Spleen (tissue), 11 donors: ENCODE measurements at regions not wholly inside any gene's neighbourhood (a gene's known extent, or its start where the extent isn't known, plus 50 kb on each side); places are given as distances from the start of the nearest gene placed in this dataset.
"Not testable (repeated sequence)": the region's sequence is repeated elsewhere in the genome, so short reads cannot be mapped to it uniquely, and the experiment has no call there.

ENCODE experiments used
- DNase-seq: peaks from one replicate; pipeline ENCODE4 v3.0.0-alpha.2; 2020
- H3K27ac ChIP-seq, 8 donors: fragments of 200-600 bp; sonication (generic) in 7 of 8; 1 replicate in 4 of 8; 2 replicates in 4 of 8; pipeline versions ENCODE4 v1.5.0 to v1.8.0; 2016 to 2021; ENCODE audit warnings: inconsistent platforms in 4 of 8, mild to moderate bottlenecking in 4 of 8, moderate library complexity in 1 of 8
- H3K27me3 ChIP-seq, 7 donors: fragments of 200-600 bp; sonication (generic) in 6 of 7; replicated peaks in 1 of 7; 1 replicate in 4 of 7; 2 replicates in 3 of 7; pipeline versions ENCODE4 v1.5.0 to v1.8.0; 2016 to 2021; ENCODE audit warnings: inconsistent platforms in 3 of 7, mild to moderate bottlenecking in 1 of 7
- H3K36me3 ChIP-seq, 6 donors: fragments of 200-600 bp; sonication (generic) in 5 of 6; 1 replicate in 4 of 6; 2 replicates in 2 of 6; pipeline versions ENCODE4 v1.5.0 to v1.8.0; 2016 to 2021; ENCODE audit warnings: inconsistent platforms in 2 of 6
- H3K4me1 ChIP-seq, 6 donors: fragments of 200-600 bp; sonication (generic) in 5 of 6; 1 replicate in 3 of 6; 2 replicates in 3 of 6; pipeline versions ENCODE4 v1.5.0 to v1.8.0; 2016 to 2021; ENCODE audit warnings: inconsistent platforms in 3 of 6
- H3K4me3 ChIP-seq, 8 donors: fragments of 200-600 bp; sonication (generic) in 7 of 8; 1 replicate in 4 of 8; 2 replicates in 4 of 8; pipeline versions ENCODE4 v1.5.0 to v1.8.0; 2016 to 2021; ENCODE audit warnings: inconsistent platforms in 4 of 8, mild to moderate bottlenecking in 4 of 8, moderate library complexity in 2 of 8
- H3K9me3 ChIP-seq, 8 donors: fragments of 200-600 bp; sonication (generic) in 7 of 8; 1 replicate in 4 of 8; 2 replicates in 4 of 8; pipeline versions ENCODE4 v1.5.0 to v1.8.0; 2016 to 2021; ENCODE audit warnings: inconsistent platforms in 4 of 8
- CTCF ChIP-seq, 11 experiments: fragments of 200-600 bp in 7 of 11; fragments of 450-650 bp in 4 of 11; sonication (generic) in 4 of 11; IDR thresholded peaks in 8 of 11; conservative IDR thresholded peaks in 3 of 11; 1 replicate in 7 of 11; 2 replicates in 4 of 11; pipeline versions ENCODE4 v1.4.0 to v1.8.0; 2016 to 2021; ENCODE audit warnings: antibody characterized with exemption in 11 of 11, inconsistent platforms in 4 of 11, mild to moderate bottlenecking in 1 of 11
- POLR2A ChIP-seq, 3 donors: fragments of 450-650 bp; IDR thresholded peaks; one replicate each; pipeline ENCODE4 v1.5.1; 2017; ENCODE audit warnings: antibody characterized with exemption in 3 of 3, mild to moderate bottlenecking in 1 of 3
- POLR2AphosphoS5 ChIP-seq, 3 donors: sonication (generic); formaldehyde crosslinking; IDR thresholded peaks; one replicate each; pipeline ENCODE4 v1.5.1; 2017; ENCODE audit warnings: antibody characterized with exemption in 3 of 3
- WGBS, 5 donors: extraction: QIAGEN DNeasy Blood & Tissue Kit in 3 of 5; methylation state at CpG; one replicate each; pipeline versions ENCODE4 v1.1.5 to v1.1.7; 2013 to 2018; 5-methylcytosine and 5-hydroxymethylcytosine counted together
- intact Hi-C: fragments of 100-400 bp; cut with DNase I; formaldehyde crosslinking; loops from one replicate; pipeline ENCODE4 v1.15.0; 2023; ENCODE audit warnings: low total_unique reads
- donor health status: healthy with polysubstance abuse.
- donor health status: DM: no; HTN: no; CAD: no; lungs with moderate emphysema.
- donor health status: DM: no; HTN: no; CAD: no.
- donor health status: Bipolar disorder and iron deficiency.
- donor health status: healthy.
- donor health status: DM: no; HTN: no; CAD: no.
- donor health status: DM: yes; HTN: yes; CAD: no.

- H3K9me3 ChIP-seq, H3K27me3 ChIP-seq, H3K36me3 ChIP-seq, intact Hi-C loops, DNase-seq, H3K4me3 ChIP-seq, H3K4me1 ChIP-seq: not testable (repeated sequence)
- WGBS, 5 donors: 23 to 53% (median 38%) methylated on average over 1 to 3 of the region's 3 CpGs
- H3K27ac ChIP-seq: peak overlapping the region in 2 of 8 donors; percentile 18 to 21
- TF ChIP-seq POLR2AphosphoS5 (IDR thresholded peaks at IDR 0.05): peak in 1 of 3 donors; percentile 20
Measured at GRCh38 chr14:105948955-105949354, 422.6 kb downstream of the TMEM121 start.

GRCh38 chr14:105950364-105950892 is 424.0 kb downstream of the TMEM121 start:
- 68 to 79% (median 75%) methylated on average over 6 of the region's 6 CpGs for WGBS, 5 donors
- H3K4me3 ChIP-seq, H3K27me3 ChIP-seq, DNase-seq, H3K4me1 ChIP-seq, H3K27ac ChIP-seq, H3K9me3 ChIP-seq, H3K36me3 ChIP-seq, intact Hi-C loops: not testable (repeated sequence)

- 62 to 80% (median 71%) methylated on average over 5 of the region's 5 CpGs for WGBS, 5 donors
- TF ChIP-seq CTCF (IDR thresholded peaks at IDR 0.05 in 8 of 11, conservative IDR thresholded peaks at IDR 0.05 in 3 of 11): no peak
- no peak for TF ChIP-seq POLR2AphosphoS5 (IDR thresholded peaks at IDR 0.05)
- TF ChIP-seq POLR2A (IDR thresholded peaks at IDR 0.05): no peak
- no peaks in the 10 kb centered on the region for H3K36me3 ChIP-seq
- H3K27me3 ChIP-seq: no peaks in the 10 kb centered on the region
- peaks cover 0 to 9% (median 2%) of the 10 kb centered on the region in 8 donors for H3K9me3 ChIP-seq
- no peaks in the 10 kb centered on the region for H3K4me1 ChIP-seq
- no peak overlapping the region for H3K4me3 ChIP-seq
- no peak for DNase-seq
- no peak overlapping the region for H3K27ac ChIP-seq
- intact Hi-C loops: no loop called here
Measured at GRCh38 chr14:105951399-105951798, 425.0 kb downstream of the TMEM121 start.

GRCh38 chr14:105952222-105952621 is 425.8 kb downstream of the TMEM121 start:
- no peak for TF ChIP-seq POLR2AphosphoS5 (IDR thresholded peaks at IDR 0.05)
- no peak for TF ChIP-seq POLR2A (IDR thresholded peaks at IDR 0.05)
- TF ChIP-seq CTCF (IDR thresholded peaks at IDR 0.05 in 8 of 11, conservative IDR thresholded peaks at IDR 0.05 in 3 of 11): no peak
- no peak for DNase-seq
- Histone ChIP-seq H3K27ac (no peak overlapping the region), H3K4me3 (no peak overlapping the region), H3K36me3 (no peaks in the 10 kb centered on the region), H3K9me3 (peaks cover 0 to 9% (median 2%) of the 10 kb centered on the region in 8 donors), H3K4me1 (no peaks in the 10 kb centered on the region), H3K27me3 (no peaks in the 10 kb centered on the region)
- intact Hi-C loops: no loop called here
- 82 to 94% (median 85%) methylated on average over 5 of the region's 5 CpGs for WGBS, 5 donors

GRCh38 chr14:105952826-105953225 is 426.4 kb downstream of the TMEM121 start:
- no peak overlapping the region for H3K27ac ChIP-seq
- DNase-seq: no peak
- H3K27me3 ChIP-seq: no peaks in the 10 kb centered on the region
- intact Hi-C loops: no loop called here
- peaks cover 0 to 9% (median 2%) of the 10 kb centered on the region in 8 donors for H3K9me3 ChIP-seq
- H3K4me1 ChIP-seq: no peaks in the 10 kb centered on the region
- H3K4me3 ChIP-seq: no peak overlapping the region
- no peak for TF ChIP-seq CTCF (IDR thresholded peaks at IDR 0.05 in 8 of 11, conservative IDR thresholded peaks at IDR 0.05 in 3 of 11)
- no peak for TF ChIP-seq POLR2A (IDR thresholded peaks at IDR 0.05)
- TF ChIP-seq POLR2AphosphoS5 (IDR thresholded peaks at IDR 0.05): no peak
- H3K36me3 ChIP-seq: no peaks in the 10 kb centered on the region
- WGBS, 5 donors: 62 to 79% (median 67%) methylated on average over 1 of the region's 1 CpG

GRCh38 chr14:105961625-105962024 is 435.2 kb downstream of the TMEM121 start:
- intact Hi-C loops, H3K27me3 ChIP-seq, H3K4me1 ChIP-seq, DNase-seq, H3K27ac ChIP-seq, H3K4me3 ChIP-seq, H3K36me3 ChIP-seq: not testable (repeated sequence)
- 76 to 91% (median 81%) methylated on average over 6 of the region's 6 CpGs for WGBS, 5 donors
- peaks cover 0 to 12% (median 4%) of the 10 kb centered on the region in 8 donors for H3K9me3 ChIP-seq
